ENCODE measurements at regions not wholly inside any gene's neighbourhood (a gene's known extent, or its start where the extent isn't known, plus 50 kb on each side); places are given as distances from the start of the nearest gene placed in this dataset.

- CTCF ChIA-PET: no interaction called here
- TF ChIP-seq MZF1 (tag by site-specific recombination; IDR thresholded peaks at IDR 0.05; ENCODE audit: borderline replicate concordance) (no peak), ZFP41 (tag by site-specific recombination; IDR thresholded peaks at IDR 0.05; ENCODE audit: borderline replicate concordance) (no peak), ZNF629 (tag by site-specific recombination; IDR thresholded peaks at IDR 0.05) (no peak), ZNF433 (tag by site-specific recombination; IDR thresholded peaks at IDR 0.05; ENCODE audit: low read depth) (no peak), ZNF560 (tag by site-specific recombination; IDR thresholded peaks at IDR 0.05; ENCODE audit: borderline replicate concordance) (no peak), FEZF1 (tag by site-specific recombination; IDR thresholded peaks at IDR 0.05) (no peak), ZNF830 (tag by site-specific recombination; IDR thresholded peaks at IDR 0.05; ENCODE audit: low read depth) (no peak), BCL11B (tag by site-specific recombination; IDR thresholded peaks at IDR 0.05; ENCODE audit: low read depth) (no peak), ZNF548 (tag by site-specific recombination; IDR thresholded peaks at IDR 0.05) (no peak), ZNF16 (tag by site-specific recombination; IDR thresholded peaks at IDR 0.05; ENCODE audit: low read depth) (no peak), ZNF302 (tag by site-specific recombination; IDR thresholded peaks at IDR 0.05; ENCODE audit: low read depth) (no peak), ZNF155 (tag by site-specific recombination; IDR thresholded peaks at IDR 0.05) (no peak), ZSCAN23 (tag by site-specific recombination; IDR thresholded peaks at IDR 0.05) (no peak), ZNF501 (tag by site-specific recombination; IDR thresholded peaks at IDR 0.05) (no peak), ZNF174 (tag by site-specific recombination; IDR thresholded peaks at IDR 0.05) (no peak), GLIS1 (tag by site-specific recombination; IDR thresholded peaks at IDR 0.05) (no peak)
- Histone ChIP-seq H3K36me3 (ENCODE audit: control insufficient read depth in 2 of 2, insufficient read depth in 1 of 2, low read length in 2 of 2) (no peaks in the 10 kb centered on the region), H3K27ac (ENCODE audit: extremely low read depth, low read depth, low read length) (no peak overlapping the region), H3K4me1 (ENCODE audit: control insufficient read depth, insufficient read depth, low read length) (no peaks in the 10 kb centered on the region), H3K9me3 (ENCODE audit: control insufficient read depth, insufficient read depth, low read depth, low read length) (no peaks in the 10 kb centered on the region), H3K4me3 (ENCODE audit: low read depth, low read length) (no peak overlapping the region)
- POLR2A ChIA-PET: no interaction called here
Measured at GRCh38 chr4:137347371-137347770, 184.9 kb downstream of the PCDH18 start.

- H3K9me3 ChIP-seq (ENCODE audit: control insufficient read depth, insufficient read depth, low read depth, low read length): no peaks in the 10 kb centered on the region
- no peaks in the 10 kb centered on the region for H3K36me3 ChIP-seq (ENCODE audit: control insufficient read depth in 2 of 2, insufficient read depth in 1 of 2, low read length in 2 of 2)
- H3K27ac ChIP-seq (ENCODE audit: extremely low read depth, low read depth, low read length): no peak overlapping the region
- no peaks in the 10 kb centered on the region for H3K4me1 ChIP-seq (ENCODE audit: control insufficient read depth, insufficient read depth, low read length)
- no peak overlapping the region for H3K4me3 ChIP-seq (ENCODE audit: low read depth, low read length)
- ChIA-PET CTCF (interaction anchor here (0.8 kb wide), 1 partner anchor 14 kb away, joined by 6 read pairs; no protein-coding TSS in a partner anchor), POLR2A (no interaction called here)
- TF ChIP-seq ZEB2 (tag by site-specific recombination; IDR thresholded peaks at IDR 0.05) (no peak), ZNF610 (tag by site-specific recombination; IDR thresholded peaks at IDR 0.05; ENCODE audit: borderline replicate concordance) (no peak), PRDM10 (tag by site-specific recombination; IDR thresholded peaks at IDR 0.05) (no peak), RBAK (tag by site-specific recombination; IDR thresholded peaks at IDR 0.05) (no peak)
Measured at GRCh38 chr4:137345597-137345996, 186.7 kb downstream of the PCDH18 start.

GRCh38 chr4:137343221-137343620 lies 189.1 kb downstream of the PCDH18 start:
- ChIA-PET POLR2A (no interaction called here), CTCF (no interaction called here)
- H3K36me3 ChIP-seq (ENCODE audit: control insufficient read depth in 2 of 2, insufficient read depth in 1 of 2, low read length in 2 of 2): no peaks in the 10 kb centered on the region
- H3K4me3 ChIP-seq (ENCODE audit: low read depth, low read length): no peak overlapping the region
- no peaks in the 10 kb centered on the region for H3K4me1 ChIP-seq (ENCODE audit: control insufficient read depth, insufficient read depth, low read length)
- H3K9me3 ChIP-seq (ENCODE audit: control insufficient read depth, insufficient read depth, low read depth, low read length): no peaks in the 10 kb centered on the region
- no peak overlapping the region for H3K27ac ChIP-seq (ENCODE audit: extremely low read depth, low read depth, low read length)
- TF ChIP-seq ZNF433 (tag by site-specific recombination; IDR thresholded peaks at IDR 0.05; ENCODE audit: low read depth): no peak
- TF ChIP-seq ZBTB7A (tag by site-specific recombination; IDR thresholded peaks at IDR 0.05; ENCODE audit: low read depth): no peak
- no peak for TF ChIP-seq PRDM6 (tag by site-specific recombination; IDR thresholded peaks at IDR 0.05)
- no peak for TF ChIP-seq PRDM2 (tag by site-specific recombination; IDR thresholded peaks at IDR 0.05; ENCODE audit: borderline replicate concordance)
